ENCODE measurements at regions not wholly inside any gene's neighbourhood (a gene's known extent, or its start where the extent isn't known, plus 50 kb on each side); places are given as distances from the start of the nearest gene placed in this dataset.

- no peak for TF ChIP-seq CTCF (IDR thresholded peaks at IDR 0.05; ENCODE audit: low read depth, low read length, missing control alignments)
- in situ Hi-C loops (cut with HindIII; ENCODE audit: low pct_ligation_motif_present, low sequenced_read_pairs) = no loop called here
- Histone ChIP-seq H3K4me3 (ENCODE audit: low read depth, low read length) (no peak overlapping the region), H3K27ac (no peak overlapping the region), H3K36me3 (replicated peaks) (no peaks in the 10 kb centered on the region), H3K27me3 (replicated peaks) (no peaks in the 10 kb centered on the region)
- no peak for DNase-seq
Observed at GRCh38 chr12:75935539-75936242, 95.9 kb downstream of the PHLDA1 start.

- peak overlapping the region; percentile 80 for H3K27ac ChIP-seq
- TF ChIP-seq CTCF (IDR thresholded peaks at IDR 0.05; ENCODE audit: low read depth, low read length, missing control alignments) = no peak
- no peak overlapping the region for H3K4me3 ChIP-seq (ENCODE audit: low read depth, low read length)
- peak; percentile 77 for DNase-seq
- no peaks in the 10 kb centered on the region for H3K27me3 ChIP-seq (replicated peaks)
- in situ Hi-C loops (cut with HindIII; ENCODE audit: low pct_ligation_motif_present, low sequenced_read_pairs) = no loop called here
- H3K36me3 ChIP-seq (replicated peaks) = no peaks in the 10 kb centered on the region
Observed at GRCh38 chr12:75933101-75933500, 98.5 kb downstream of the PHLDA1 start.

- DNase-seq = no peak
- in situ Hi-C loops (cut with HindIII; ENCODE audit: low pct_ligation_motif_present, low sequenced_read_pairs) = no loop called here
- TF ChIP-seq CTCF (IDR thresholded peaks at IDR 0.05; ENCODE audit: low read depth, low read length, missing control alignments) = no peak
- Histone ChIP-seq H3K4me3 (ENCODE audit: low read depth, low read length) (no peak overlapping the region), H3K27me3 (replicated peaks) (no peaks in the 10 kb centered on the region), H3K27ac (no peak overlapping the region), H3K36me3 (replicated peaks) (no peaks in the 10 kb centered on the region)
Observed at GRCh38 chr12:75932241-75932640, 99.3 kb downstream of the PHLDA1 start.

- Histone ChIP-seq H3K4me3 (ENCODE audit: low read depth, low read length) (no peak overlapping the region), H3K27me3 (replicated peaks) (no peaks in the 10 kb centered on the region), H3K36me3 (replicated peaks) (no peaks in the 10 kb centered on the region), H3K27ac (no peak overlapping the region)
- no peak for TF ChIP-seq CTCF (IDR thresholded peaks at IDR 0.05; ENCODE audit: low read depth, low read length, missing control alignments)
- DNase-seq = no peak
- in situ Hi-C loops (cut with HindIII; ENCODE audit: low pct_ligation_motif_present, low sequenced_read_pairs) = no loop called here
Observed at GRCh38 chr12:75923964-75924666, 107.5 kb downstream of the PHLDA1 start.

- no peak for TF ChIP-seq CTCF (IDR thresholded peaks at IDR 0.05; ENCODE audit: low read depth, low read length, missing control alignments)
- in situ Hi-C loops (cut with HindIII; ENCODE audit: low pct_ligation_motif_present, low sequenced_read_pairs) = no loop called here
- H3K4me3 ChIP-seq (ENCODE audit: low read depth, low read length) = no peak overlapping the region
- no peak overlapping the region for H3K27ac ChIP-seq
- no peaks in the 10 kb centered on the region for H3K27me3 ChIP-seq (replicated peaks)
- DNase-seq = no peak
- no peaks in the 10 kb centered on the region for H3K36me3 ChIP-seq (replicated peaks)
Observed at GRCh38 chr12:75922944-75923642, 108.5 kb downstream of the PHLDA1 start.
